ENCODE measurements at regions not wholly inside any gene's neighbourhood (a gene's known extent, or its start where the extent isn't known, plus 50 kb on each side); places are given as distances from the start of the nearest gene placed in this dataset.

GRCh38 chr6:155755452-155755851, 299.8 kb upstream of the NOX3 start:
- no peak for TF ChIP-seq MYC (IDR thresholded peaks at IDR 0.05; ENCODE audit: low read depth, low read length)
- no peak for TF ChIP-seq CTCF (IDR thresholded peaks at IDR 0.05; ENCODE audit: low read depth, low read length)
